ENCODE measurements at regions not wholly inside any gene's neighbourhood (a gene's known extent, or its start where the extent isn't known, plus 50 kb on each side); places are given as distances from the start of the nearest gene placed in this dataset.

- H3K4me3 ChIP-seq (ENCODE audit: low read depth, low read length), result no peak overlapping the region
- no peak for DNase-seq (ENCODE audit: low read depth)
- no peak for TF ChIP-seq CTCF (IDR thresholded peaks at IDR 0.05; ENCODE audit: insufficient read depth, low read depth, low read length, missing control alignments)
Measured at GRCh38 chr11:45043755-45044475, 93.2 kb upstream of the TP53I11 start.

- DNase-seq (ENCODE audit: low read depth), result no peak
- no peak for TF ChIP-seq CTCF (IDR thresholded peaks at IDR 0.05; ENCODE audit: insufficient read depth, low read depth, low read length, missing control alignments)
- no peak overlapping the region for H3K4me3 ChIP-seq (ENCODE audit: low read depth, low read length)
Measured at GRCh38 chr11:45045683-45046471, 95.2 kb upstream of the TP53I11 start.

DNA sequence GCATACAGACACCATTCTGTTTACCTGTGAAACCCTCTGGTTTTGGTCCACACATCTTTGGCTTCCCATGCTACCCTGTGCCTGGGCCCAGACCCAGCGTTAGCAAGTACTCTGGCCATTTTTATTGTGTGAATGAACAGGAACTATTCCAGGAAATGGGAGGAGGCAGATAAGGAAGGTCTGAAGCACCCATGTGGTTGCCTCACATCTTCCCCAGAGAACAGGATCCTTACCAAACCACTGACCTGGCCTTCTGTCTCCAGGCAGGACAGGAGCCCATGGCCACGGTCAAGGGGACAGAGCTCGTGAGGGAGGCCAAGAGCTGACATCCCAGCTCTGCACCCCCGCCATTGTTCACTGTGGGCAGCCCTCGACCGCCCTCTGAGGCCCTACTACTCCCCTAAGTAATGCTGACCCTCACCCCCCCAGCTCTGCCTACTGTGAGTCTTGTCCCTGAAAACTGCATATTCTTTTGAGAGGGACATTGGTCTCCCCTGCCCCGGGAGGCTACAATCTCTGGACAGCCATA lies 97.7 kb upstream of the TP53I11 start:
- no peak for DNase-seq (ENCODE audit: low read depth)
- no peak overlapping the region for H3K4me3 ChIP-seq (ENCODE audit: low read depth, low read length)
- TF ChIP-seq CTCF (IDR thresholded peaks at IDR 0.05; ENCODE audit: insufficient read depth, low read depth, low read length, missing control alignments), result no peak

DNA sequence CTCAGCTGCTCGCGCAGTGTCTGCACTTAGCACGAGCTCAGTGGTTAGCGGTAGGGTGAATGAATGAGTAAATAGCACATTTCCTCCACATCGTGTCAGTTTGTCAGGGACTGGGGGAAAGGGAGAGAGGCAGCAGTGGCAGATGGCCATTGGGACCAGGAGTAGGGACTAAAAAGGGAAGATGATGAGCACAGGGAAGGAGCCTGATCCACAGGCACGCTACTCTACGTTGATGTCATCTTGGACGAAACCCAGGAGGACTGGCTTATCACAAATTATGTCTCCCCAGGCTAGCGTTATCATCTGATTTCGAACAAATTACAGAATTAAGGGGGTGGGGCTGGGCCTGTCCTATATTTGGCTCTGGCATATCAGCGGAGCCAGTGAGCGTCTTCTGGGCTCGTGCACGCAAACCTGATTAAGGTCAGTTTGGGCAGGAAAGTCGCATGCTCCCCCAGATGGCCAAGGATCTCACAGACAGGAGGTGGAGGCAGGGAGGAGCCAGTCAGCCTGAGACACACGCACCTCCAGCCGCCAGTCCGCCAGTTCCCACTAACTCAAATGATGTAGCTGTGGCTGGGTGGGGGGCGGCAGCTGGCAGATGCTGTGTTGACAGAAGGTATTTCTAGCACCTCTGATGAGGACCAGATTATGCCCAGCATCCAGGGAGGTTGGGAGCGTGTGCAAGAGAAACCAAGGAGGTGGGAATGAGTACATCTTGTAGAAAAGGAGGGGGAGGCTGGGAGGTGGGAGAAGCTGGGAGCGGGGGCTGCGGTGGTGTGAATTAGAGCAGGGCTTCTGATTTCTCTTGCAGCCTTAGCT lies 97.4 kb upstream of the PRDM11 start:
- DNase-seq (ENCODE audit: low read depth), result no peak
- no peak overlapping the region for H3K4me3 ChIP-seq (ENCODE audit: low read depth, low read length)
- TF ChIP-seq CTCF (IDR thresholded peaks at IDR 0.05; ENCODE audit: insufficient read depth, low read depth, low read length, missing control alignments), result no peak

DNA sequence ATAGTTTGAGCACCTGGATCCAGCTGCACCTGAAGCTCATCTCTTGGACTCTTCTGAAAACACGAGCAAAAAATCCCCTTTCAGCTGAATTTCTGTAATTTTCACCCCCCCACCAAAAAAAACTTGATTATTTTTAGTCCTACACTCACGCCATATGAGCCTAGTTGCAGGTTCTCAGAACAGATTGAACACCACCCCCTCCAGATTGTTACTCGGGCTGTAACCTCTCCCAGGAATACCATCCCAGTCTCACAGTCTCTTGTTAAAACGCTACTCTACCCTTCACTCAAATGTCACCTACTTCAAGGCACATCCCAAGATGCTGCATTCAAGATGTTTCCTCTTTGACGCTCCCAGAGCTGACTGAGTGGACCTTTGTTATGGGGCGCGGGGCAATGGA lies 96.3 kb upstream of the PRDM11 start:
- no peak for DNase-seq (ENCODE audit: low read depth)
- no peak for TF ChIP-seq CTCF (IDR thresholded peaks at IDR 0.05; ENCODE audit: insufficient read depth, low read depth, low read length, missing control alignments)
- H3K4me3 ChIP-seq (ENCODE audit: low read depth, low read length), result no peak overlapping the region

- no peak overlapping the region for H3K4me3 ChIP-seq (ENCODE audit: low read depth, low read length)
- DNase-seq (ENCODE audit: low read depth), result no peak
- TF ChIP-seq CTCF (IDR thresholded peaks at IDR 0.05; ENCODE audit: insufficient read depth, low read depth, low read length, missing control alignments), result no peak
Measured at GRCh38 chr11:45051621-45052020, 94.8 kb upstream of the PRDM11 start.

Data from GM12865 (cell line).